ENCODE measurements at regions not wholly inside any gene's neighbourhood (a gene's known extent, or its start where the extent isn't known, plus 50 kb on each side); places are given as distances from the start of the nearest gene placed in this dataset.
"Not testable (repeated sequence)": the region's sequence is repeated elsewhere in the genome, so short reads cannot be mapped to it uniquely, and the experiment has no call there.

DNA sequence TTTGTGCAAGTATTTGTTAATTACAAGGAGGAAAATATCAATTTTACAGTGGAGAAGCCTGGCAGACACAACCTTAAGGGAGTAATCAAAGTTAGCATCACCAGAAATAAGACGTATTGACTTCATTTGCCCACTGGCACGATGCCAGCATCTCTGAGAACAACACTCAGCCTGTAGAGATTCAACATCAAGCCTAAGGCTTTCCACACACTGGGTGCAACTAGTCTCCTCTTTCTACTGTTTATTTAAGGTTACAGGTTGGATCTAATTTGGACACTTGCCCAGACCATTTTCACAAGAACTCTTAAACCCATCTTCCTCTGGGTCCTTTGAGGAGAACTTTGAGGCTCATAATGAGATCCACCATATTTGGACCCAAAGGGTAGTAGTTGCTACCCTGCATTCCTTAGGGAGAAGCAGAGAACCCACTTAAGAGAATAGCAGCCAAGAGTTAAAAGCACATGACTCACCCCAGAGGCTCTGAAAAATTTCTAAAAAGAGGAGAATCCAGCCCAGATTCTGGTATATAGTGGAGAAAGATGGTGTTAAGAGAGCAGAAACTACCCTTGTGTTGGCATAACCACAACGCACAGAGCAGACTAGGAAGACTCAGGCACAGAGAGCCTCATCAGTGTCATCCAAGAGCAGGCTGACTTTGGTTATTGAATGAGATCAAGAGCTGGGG, 97.3 kb downstream of the CCDC71L start:
- Histone ChIP-seq H3K9me3 (ENCODE audit: control insufficient read depth in 2 of 2, insufficient read depth in 1 of 2, low read depth in 1 of 2, low read length in 1 of 2) (no peaks in the 10 kb centered on the region), H3K36me3 (ENCODE audit: control insufficient read depth in 2 of 2, insufficient read depth in 2 of 2, low read length in 1 of 2) (no peaks in the 10 kb centered on the region), H3K27me3 (ENCODE audit: control insufficient read depth in 1 of 2, insufficient read depth in 2 of 2, low read length in 2 of 2) (no peaks in the 10 kb centered on the region), H3K4me3 (ENCODE audit: low read depth in 1 of 2, low read length in 2 of 2) (no peak overlapping the region), H3K4me1 (ENCODE audit: control insufficient read depth in 2 of 2, insufficient read depth in 2 of 2, low read length in 1 of 2) (peaks cover 0 to 2% of the 10 kb centered on the region in 2 donors), H3K27ac (ENCODE audit: low read depth in 2 of 2, low read length in 1 of 2) (no peak overlapping the region)
- 56 to 66% methylated on average over 3 of the region's 3 CpGs for WGBS, 2 donors

- Histone ChIP-seq H3K27ac (ENCODE audit: low read depth in 2 of 2, low read length in 1 of 2) (no peak overlapping the region), H3K36me3 (ENCODE audit: control insufficient read depth in 2 of 2, insufficient read depth in 2 of 2, low read length in 1 of 2) (no peaks in the 10 kb centered on the region), H3K9me3 (ENCODE audit: control insufficient read depth in 2 of 2, insufficient read depth in 1 of 2, low read depth in 1 of 2, low read length in 1 of 2) (no peaks in the 10 kb centered on the region), H3K4me1 (ENCODE audit: control insufficient read depth in 2 of 2, insufficient read depth in 2 of 2, low read length in 1 of 2) (no peaks in the 10 kb centered on the region), H3K27me3 (ENCODE audit: control insufficient read depth in 1 of 2, insufficient read depth in 2 of 2, low read length in 2 of 2) (no peaks in the 10 kb centered on the region), H3K4me3 (ENCODE audit: low read depth in 1 of 2, low read length in 2 of 2) (no peak overlapping the region)
- 84 to 88% methylated on average over 3 of the region's 3 CpGs for WGBS, 2 donors
Measured at GRCh38 chr7:106562711-106563366, 98.1 kb downstream of the CCDC71L start.

DNA sequence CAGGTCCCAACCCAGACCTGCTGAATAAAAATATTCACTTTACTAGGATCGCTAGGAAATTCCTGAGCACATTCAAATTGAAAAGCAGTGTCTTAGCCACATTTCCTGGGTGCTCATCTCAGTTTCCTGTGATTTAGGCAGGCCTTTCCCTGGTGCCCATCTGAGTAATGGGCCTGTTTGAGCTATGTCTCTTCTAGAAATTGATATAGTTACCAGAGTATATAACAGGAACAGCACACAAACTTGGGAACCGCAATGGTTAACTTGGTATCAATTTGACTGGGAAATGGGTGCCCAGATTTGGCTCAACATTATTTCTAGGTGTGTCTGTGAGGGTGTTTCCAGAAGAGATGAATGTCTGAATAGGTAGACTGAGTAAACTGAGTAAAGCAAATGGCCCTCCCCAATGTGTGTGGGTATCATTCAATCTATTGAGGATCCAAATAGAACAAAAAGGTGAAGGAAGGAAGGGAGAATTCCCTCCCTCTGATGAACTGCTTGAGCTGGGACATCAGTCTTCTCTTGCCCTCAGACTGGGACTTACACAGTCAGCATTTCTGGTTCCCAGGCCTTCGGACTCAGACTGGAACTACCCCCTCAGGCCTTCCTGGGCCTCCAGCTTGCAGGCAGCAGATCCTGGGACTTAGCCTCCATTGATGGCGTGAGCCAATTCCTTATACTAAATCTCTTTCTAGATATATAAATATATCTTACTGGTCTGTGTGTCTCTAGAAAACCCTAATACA, 99.1 kb downstream of the CCDC71L start:
- H3K27me3 ChIP-seq (ENCODE audit: control insufficient read depth in 1 of 2, insufficient read depth in 2 of 2, low read length in 2 of 2), result no peaks in the 10 kb centered on the region
- no peaks in the 10 kb centered on the region for H3K9me3 ChIP-seq (ENCODE audit: control insufficient read depth in 2 of 2, insufficient read depth in 1 of 2, low read depth in 1 of 2, low read length in 1 of 2)
- no peak overlapping the region for H3K4me3 ChIP-seq (ENCODE audit: low read depth in 1 of 2, low read length in 2 of 2)
- 87 to 90% methylated on average over 4 of the region's 4 CpGs for WGBS, 2 donors
- no peaks in the 10 kb centered on the region for H3K4me1 ChIP-seq (ENCODE audit: control insufficient read depth in 2 of 2, insufficient read depth in 2 of 2, low read length in 1 of 2)
- H3K36me3 ChIP-seq (ENCODE audit: control insufficient read depth in 2 of 2, insufficient read depth in 2 of 2, low read length in 1 of 2), result no peaks in the 10 kb centered on the region
- no peak overlapping the region for H3K27ac ChIP-seq (ENCODE audit: low read depth in 2 of 2, low read length in 1 of 2)

DNA sequence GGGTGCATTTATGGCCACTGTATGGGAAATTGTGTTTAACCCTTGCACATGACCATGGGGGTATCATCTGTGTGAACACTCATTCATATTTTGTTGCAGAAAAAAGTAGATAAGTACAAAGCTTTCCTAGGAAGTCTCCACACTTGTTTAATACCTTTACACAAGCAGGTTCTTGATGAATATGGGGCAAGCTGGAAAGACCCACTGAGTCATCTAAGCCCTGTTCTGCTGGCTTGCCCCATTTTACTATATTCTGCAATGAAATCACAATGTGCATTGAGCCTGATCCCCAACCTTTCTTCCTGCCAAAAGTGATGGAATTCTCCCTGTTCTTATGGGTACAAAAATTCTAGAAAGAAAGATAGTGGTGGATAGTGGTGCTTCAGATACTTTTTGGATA, 99.8 kb downstream of the CCDC71L start:
- Histone ChIP-seq H3K27ac (ENCODE audit: low read depth in 2 of 2, low read length in 1 of 2) (no peak overlapping the region), H3K36me3 (ENCODE audit: control insufficient read depth in 2 of 2, insufficient read depth in 2 of 2, low read length in 1 of 2) (no peaks in the 10 kb centered on the region), H3K27me3 (ENCODE audit: control insufficient read depth in 1 of 2, insufficient read depth in 2 of 2, low read length in 2 of 2) (no peaks in the 10 kb centered on the region), H3K9me3 (ENCODE audit: control insufficient read depth in 2 of 2, insufficient read depth in 1 of 2, low read depth in 1 of 2, low read length in 1 of 2) (no peaks in the 10 kb centered on the region), H3K4me3 (ENCODE audit: low read depth in 1 of 2, low read length in 2 of 2) (no peak overlapping the region), H3K4me1 (ENCODE audit: control insufficient read depth in 2 of 2, insufficient read depth in 2 of 2, low read length in 1 of 2) (no peaks in the 10 kb centered on the region)

- 88 to 92% methylated on average over 5 of the region's 5 CpGs for WGBS, 2 donors
- Histone ChIP-seq H3K4me1 (ENCODE audit: control insufficient read depth in 2 of 2, insufficient read depth in 2 of 2, low read length in 1 of 2) (no peaks in the 10 kb centered on the region), H3K27me3 (ENCODE audit: control insufficient read depth in 1 of 2, insufficient read depth in 2 of 2, low read length in 2 of 2) (no peaks in the 10 kb centered on the region), H3K4me3 (ENCODE audit: low read depth in 1 of 2, low read length in 2 of 2) (no peak overlapping the region), H3K36me3 (ENCODE audit: control insufficient read depth in 2 of 2, insufficient read depth in 2 of 2, low read length in 1 of 2) (no peaks in the 10 kb centered on the region), H3K9me3 (ENCODE audit: control insufficient read depth in 2 of 2, insufficient read depth in 1 of 2, low read depth in 1 of 2, low read length in 1 of 2) (no peaks in the 10 kb centered on the region), H3K27ac (ENCODE audit: low read depth in 2 of 2, low read length in 1 of 2) (no peak overlapping the region)
Measured at GRCh38 chr7:106560482-106560881, 100.5 kb downstream of the CCDC71L start.

DNA sequence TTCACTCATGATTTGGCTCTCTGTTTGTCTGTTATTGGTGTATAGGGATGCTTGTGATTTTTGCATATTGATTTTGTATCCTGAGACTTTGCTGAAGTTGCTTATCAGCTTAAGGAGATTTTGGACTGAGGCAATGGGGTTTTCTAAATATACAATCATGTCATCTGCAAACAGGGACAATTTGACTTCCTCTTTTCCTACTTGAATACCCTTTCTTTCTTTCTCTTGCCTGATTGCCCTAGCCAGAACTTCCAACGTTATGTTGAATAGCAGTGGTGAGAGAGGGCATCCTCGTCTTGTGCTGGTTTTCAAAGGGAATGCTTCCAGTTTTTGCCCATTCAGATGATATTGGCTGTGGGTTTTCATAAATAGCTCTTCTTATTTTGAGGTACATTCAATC, 104.7 kb downstream of the CCDC71L start:
- H3K27me3 ChIP-seq (ENCODE audit: control insufficient read depth in 1 of 2, insufficient read depth in 2 of 2, low read length in 2 of 2); H3K4me3 ChIP-seq (ENCODE audit: low read depth in 1 of 2, low read length in 2 of 2); H3K9me3 ChIP-seq (ENCODE audit: control insufficient read depth in 2 of 2, insufficient read depth in 1 of 2, low read depth in 1 of 2, low read length in 1 of 2); H3K4me1 ChIP-seq (ENCODE audit: control insufficient read depth in 2 of 2, insufficient read depth in 2 of 2, low read length in 1 of 2); H3K36me3 ChIP-seq (ENCODE audit: control insufficient read depth in 2 of 2, insufficient read depth in 2 of 2, low read length in 1 of 2); H3K27ac ChIP-seq (ENCODE audit: low read depth in 2 of 2, low read length in 1 of 2): not testable (repeated sequence)
- WGBS, 2 donors, result 54 to 55% methylated on average over 2 of the region's 2 CpGs

DNA sequence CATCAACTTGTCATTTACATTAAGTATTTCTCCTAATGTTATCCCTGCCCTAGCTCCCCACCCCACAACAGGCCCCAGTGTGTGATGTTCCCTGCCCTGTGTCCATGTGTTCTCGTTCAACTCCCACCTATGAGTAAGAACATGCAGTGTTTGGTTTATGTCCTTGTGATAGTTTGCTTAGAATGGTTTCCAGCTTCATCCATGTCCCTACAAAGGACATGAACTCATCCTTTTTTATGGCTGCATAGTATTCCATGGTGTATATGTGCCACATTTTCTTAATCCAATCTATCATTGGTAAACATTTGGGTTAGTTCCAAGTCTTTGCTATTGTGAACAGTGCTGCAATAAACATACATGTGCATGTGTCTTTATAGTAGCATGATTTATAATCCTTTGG, 106.3 kb downstream of the CCDC71L start:
- H3K27me3 ChIP-seq (ENCODE audit: control insufficient read depth in 1 of 2, insufficient read depth in 2 of 2, low read length in 2 of 2); H3K27ac ChIP-seq (ENCODE audit: low read depth in 2 of 2, low read length in 1 of 2): not testable (repeated sequence)

DNA sequence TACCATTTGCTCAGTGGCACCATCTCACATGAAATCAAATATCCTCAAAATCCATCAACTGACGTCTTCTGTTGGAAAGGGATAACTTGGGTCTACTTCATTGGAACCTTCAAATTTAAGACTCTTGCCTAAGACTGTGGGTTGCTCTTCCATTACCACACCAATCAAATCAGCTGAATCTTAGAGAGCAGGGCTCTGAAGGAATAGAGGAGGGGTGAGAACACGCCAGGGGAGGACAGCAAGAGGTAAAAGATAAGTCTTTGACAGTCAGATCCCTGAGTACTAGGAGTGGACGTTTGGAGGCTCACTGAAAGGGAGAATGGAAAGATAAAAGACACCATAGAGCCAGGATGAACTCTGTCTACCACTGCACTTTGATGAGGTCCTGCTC, 107.5 kb downstream of the CCDC71L start:
- H3K36me3 ChIP-seq (ENCODE audit: control insufficient read depth in 2 of 2, insufficient read depth in 2 of 2, low read length in 1 of 2), result no peaks in the 10 kb centered on the region
- no peak overlapping the region for H3K4me3 ChIP-seq (ENCODE audit: low read depth in 1 of 2, low read length in 2 of 2)
- no peaks in the 10 kb centered on the region for H3K4me1 ChIP-seq (ENCODE audit: control insufficient read depth in 2 of 2, insufficient read depth in 2 of 2, low read length in 1 of 2)
- H3K27ac ChIP-seq (ENCODE audit: low read depth in 2 of 2, low read length in 1 of 2), result no peak overlapping the region
- WGBS, 2 donors, result 80 to 82% methylated on average over 3 of the region's 3 CpGs
- no peaks in the 10 kb centered on the region for H3K9me3 ChIP-seq (ENCODE audit: control insufficient read depth in 2 of 2, insufficient read depth in 1 of 2, low read depth in 1 of 2, low read length in 1 of 2)
- no peaks in the 10 kb centered on the region for H3K27me3 ChIP-seq (ENCODE audit: control insufficient read depth in 1 of 2, insufficient read depth in 2 of 2, low read length in 2 of 2)

More for the DNA sequence above, 106.3 kb downstream of the CCDC71L start:
- not testable (repeated sequence) for H3K4me1 ChIP-seq (ENCODE audit: control insufficient read depth in 2 of 2, insufficient read depth in 2 of 2, low read length in 1 of 2); H3K9me3 ChIP-seq (ENCODE audit: control insufficient read depth in 2 of 2, insufficient read depth in 1 of 2, low read depth in 1 of 2, low read length in 1 of 2); H3K4me3 ChIP-seq (ENCODE audit: low read depth in 1 of 2, low read length in 2 of 2); H3K36me3 ChIP-seq (ENCODE audit: control insufficient read depth in 2 of 2, insufficient read depth in 2 of 2, low read length in 1 of 2)
- 88 to 92% methylated on average over 1 of the region's 1 CpG for WGBS, 2 donors

DNA sequence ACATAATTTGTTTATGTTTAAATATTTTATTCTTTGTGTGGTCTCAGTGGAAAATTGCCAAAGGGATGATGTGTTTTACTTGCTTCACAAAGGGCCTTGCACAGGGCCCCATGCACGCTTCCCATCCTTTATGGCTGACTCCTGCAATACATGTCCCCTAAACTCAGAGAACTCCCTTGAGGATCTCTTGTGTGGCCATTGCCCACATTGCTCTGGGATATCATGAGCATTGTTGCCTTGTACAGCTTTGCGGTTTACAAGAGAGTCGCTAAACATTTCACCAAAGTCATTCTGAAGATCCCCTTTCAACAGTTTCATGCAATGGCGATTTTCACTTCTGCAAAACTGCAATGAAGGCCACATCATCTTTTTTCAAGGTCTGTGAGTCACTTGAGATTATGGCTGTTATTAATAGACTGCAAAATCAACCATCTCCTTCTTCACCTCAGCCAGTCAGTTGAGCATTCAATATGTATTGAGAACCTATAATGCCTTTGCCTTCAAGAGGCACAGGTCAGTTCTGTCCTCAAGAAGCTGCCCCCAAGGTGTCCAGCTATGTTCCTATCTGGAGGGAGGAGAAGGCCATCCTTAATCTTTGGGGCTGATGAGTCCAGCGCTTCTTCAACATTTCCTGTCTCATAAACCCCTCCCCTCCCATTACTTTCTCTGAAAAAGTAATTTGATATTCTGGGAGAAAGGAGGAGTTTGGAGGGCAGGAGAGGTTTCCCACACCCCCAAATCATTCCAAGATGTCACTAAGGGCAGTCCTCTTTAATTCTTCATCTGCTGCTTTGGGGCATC, 108.1 kb downstream of the CCDC71L start:
- Histone ChIP-seq H3K36me3 (ENCODE audit: control insufficient read depth in 2 of 2, insufficient read depth in 2 of 2, low read length in 1 of 2) (no peaks in the 10 kb centered on the region), H3K9me3 (ENCODE audit: control insufficient read depth in 2 of 2, insufficient read depth in 1 of 2, low read depth in 1 of 2, low read length in 1 of 2) (no peaks in the 10 kb centered on the region), H3K27ac (ENCODE audit: low read depth in 2 of 2, low read length in 1 of 2) (no peak overlapping the region), H3K27me3 (ENCODE audit: control insufficient read depth in 1 of 2, insufficient read depth in 2 of 2, low read length in 2 of 2) (no peaks in the 10 kb centered on the region), H3K4me3 (ENCODE audit: low read depth in 1 of 2, low read length in 2 of 2) (no peak overlapping the region), H3K4me1 (ENCODE audit: control insufficient read depth in 2 of 2, insufficient read depth in 2 of 2, low read length in 1 of 2) (no peaks in the 10 kb centered on the region)
- 85 to 89% methylated on average over 5 of the region's 5 CpGs for WGBS, 2 donors

Measured in esophagus (tissue), 2 donors.